Common myeloid progenitor, CD34-positive (primary cell): ENCODE measurements at regions not wholly inside any gene's neighbourhood (a gene's known extent, or its start where the extent isn't known, plus 50 kb on each side); places are given as distances from the start of the nearest gene placed in this dataset.

Experiments used
- CTCF ChIA-PET: fragments of 350-600 bp; sonication (Branson Sonifier 250); formaldehyde crosslinking; loops from one replicate; lab custom pipeline; 2021; ENCODE audit warnings: antibody characterized with exemption; lab: Charles Lee
- POLR2A ChIA-PET: fragments of 350-600 bp; sonication (Branson Sonifier 250); formaldehyde crosslinking; loops from one replicate; lab custom pipeline; 2021; ENCODE audit warnings: antibody characterized with exemption; lab: Charles Lee
- DNase-seq, 3 donors: peaks; one replicate each; pipeline versions ENCODE4 v3.0.0 to v3.0.0-alpha.2; 2013
- H3K27ac ChIP-seq, 2 experiments: 1 replicate in 1 of 2; 2 replicates in 1 of 2; pipeline ENCODE4 v1.7.0; 2013; ENCODE audit warnings: inconsistent platforms in 2 of 2, low read length in 2 of 2, mild to moderate bottlenecking in 2 of 2, low read depth in 1 of 2, moderate library complexity in 1 of 2; ENCODE audit not compliant: severe bottlenecking in 2 of 2, insufficient read depth in 1 of 2, poor library complexity in 1 of 2
- H3K27me3 ChIP-seq, 5 experiments: replicated peaks in 2 of 5; 1 replicate in 3 of 5; 2 replicates in 2 of 5; pipeline versions ENCODE4 v1.6.1 to v1.7.0; 2013; ENCODE audit warnings: low read length in 4 of 5, mild to moderate bottlenecking in 2 of 5, moderate library complexity in 2 of 5, inconsistent platforms in 1 of 5; ENCODE audit not compliant: insufficient read depth in 5 of 5, control insufficient read depth in 4 of 5
- H3K36me3 ChIP-seq, 4 experiments: 1 replicate in 2 of 4; 2 replicates in 2 of 4; pipeline versions ENCODE4 v1.6.1 to v1.7.0; 2013; ENCODE audit warnings: low read length in 3 of 4, control low read depth in 1 of 4, mild to moderate bottlenecking in 1 of 4; ENCODE audit not compliant: control insufficient read depth in 4 of 4, insufficient read depth in 4 of 4
- H3K4me1 ChIP-seq, 4 experiments: 1 replicate in 3 of 4; 2 replicates in 1 of 4; pipeline versions ENCODE4 v1.6.1 to v1.7.1; 2013; ENCODE audit warnings: low read length in 3 of 4, mild to moderate bottlenecking in 3 of 4, control low read depth in 1 of 4, inconsistent platforms in 1 of 4, moderate library complexity in 1 of 4; ENCODE audit not compliant: control insufficient read depth in 4 of 4, insufficient read depth in 4 of 4; ENCODE audit errors: control extremely low read depth in 1 of 4
- H3K4me3 ChIP-seq, 7 experiments: 1 replicate in 4 of 7; 2 replicates in 3 of 7; pipeline versions ENCODE4 v1.5.1 to v1.7.0; 2013; ENCODE audit warnings: mild to moderate bottlenecking in 7 of 7, low read length in 6 of 7, moderate library complexity in 6 of 7, inconsistent platforms in 2 of 7, low read depth in 2 of 7, control low read depth in 1 of 7; ENCODE audit not compliant: insufficient read depth in 4 of 7, control insufficient read depth in 1 of 7; ENCODE audit errors: extremely low read depth in 1 of 7
- H3K9me3 ChIP-seq, 5 experiments: 1 replicate in 4 of 5; 2 replicates in 1 of 5; pipeline versions ENCODE4 v1.6.1 to v1.7.1; 2013; ENCODE audit warnings: low read length in 4 of 5, mild to moderate bottlenecking in 2 of 5, inconsistent platforms in 1 of 5, low read depth in 1 of 5, moderate library complexity in 1 of 5; ENCODE audit not compliant: control insufficient read depth in 4 of 5, insufficient read depth in 2 of 5; ENCODE audit errors: control extremely low read depth in 1 of 5
- WGBS: methylation state at CpG from one replicate; pipeline ENCODE4 v1.1.5; 2013; ENCODE audit not compliant: insufficient coverage; 5-methylcytosine and 5-hydroxymethylcytosine counted together

DNA sequence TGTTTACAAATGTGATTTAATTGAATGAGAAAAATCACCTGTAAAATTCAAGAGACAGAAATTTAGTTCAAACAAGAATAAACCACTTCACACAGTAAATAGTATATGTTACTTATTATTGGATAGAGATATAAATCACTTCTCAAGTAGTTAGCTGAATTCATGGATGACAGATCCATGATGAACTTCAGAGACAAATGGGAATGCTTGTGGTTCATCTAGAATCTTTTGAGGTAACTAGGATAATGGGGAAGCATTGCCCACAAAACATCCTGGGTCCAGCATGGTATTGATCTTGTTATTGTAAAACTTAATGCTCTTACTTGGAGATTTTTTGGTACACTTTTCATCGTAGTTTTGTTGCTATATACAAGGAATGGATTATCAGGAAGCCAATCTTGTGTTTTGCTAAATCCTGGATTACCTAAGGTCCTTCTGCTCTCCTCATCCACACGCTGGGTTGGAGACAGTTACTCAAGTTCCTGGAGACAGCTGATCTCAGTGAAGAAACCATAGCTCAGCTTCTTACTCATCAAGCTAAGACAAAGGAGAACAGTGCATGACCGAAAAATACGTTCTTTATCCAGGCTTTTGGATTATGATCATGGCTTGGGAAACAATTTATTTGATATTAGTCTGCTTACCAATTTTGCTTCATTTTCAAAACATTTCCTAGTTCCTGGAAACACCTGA lies 142.5 kb upstream of the PREP start:
- Histone ChIP-seq H3K27me3 (no peaks in the 10 kb centered on the region), H3K4me1 (no peaks in the 10 kb centered on the region), H3K9me3 (no peaks in the 10 kb centered on the region), H3K36me3 (no peaks in the 10 kb centered on the region), H3K27ac (no peak overlapping the region), H3K4me3 (no peak overlapping the region)
- ChIA-PET POLR2A (no interaction called here), CTCF (no interaction called here)
- WGBS = 100% methylated on average over 1 of the region's 4 CpGs
- DNase-seq = no peak

DNA sequence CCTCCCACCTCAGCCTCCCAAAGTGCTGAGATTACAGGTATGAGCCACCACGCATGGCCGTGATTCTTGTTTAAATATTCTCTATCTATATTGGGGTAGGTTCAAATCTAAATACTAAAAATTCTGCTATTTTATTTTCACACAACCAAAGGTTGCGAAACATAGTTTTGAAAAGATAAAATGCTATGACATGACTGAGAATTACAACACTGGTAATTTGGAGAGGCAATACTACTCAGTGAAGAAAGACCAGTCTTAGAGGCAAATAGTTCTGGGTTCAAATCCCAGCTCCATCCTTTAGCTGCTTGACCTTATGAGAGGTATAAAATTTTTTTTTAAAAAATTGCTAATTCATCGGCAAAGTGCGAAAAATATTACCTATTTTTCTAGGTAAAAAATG lies 137.0 kb upstream of the PREP start:
- Histone ChIP-seq H3K36me3 (no peaks in the 10 kb centered on the region), H3K4me3 (no peak overlapping the region), H3K9me3 (no peaks in the 10 kb centered on the region), H3K4me1 (no peaks in the 10 kb centered on the region), H3K27me3 (no peaks in the 10 kb centered on the region), H3K27ac (no peak overlapping the region)
- ChIA-PET POLR2A (no interaction called here), CTCF (no interaction called here)
- DNase-seq = no peak
- WGBS = no CpG with 5 or more reads among the region's 5 CpGs

DNA sequence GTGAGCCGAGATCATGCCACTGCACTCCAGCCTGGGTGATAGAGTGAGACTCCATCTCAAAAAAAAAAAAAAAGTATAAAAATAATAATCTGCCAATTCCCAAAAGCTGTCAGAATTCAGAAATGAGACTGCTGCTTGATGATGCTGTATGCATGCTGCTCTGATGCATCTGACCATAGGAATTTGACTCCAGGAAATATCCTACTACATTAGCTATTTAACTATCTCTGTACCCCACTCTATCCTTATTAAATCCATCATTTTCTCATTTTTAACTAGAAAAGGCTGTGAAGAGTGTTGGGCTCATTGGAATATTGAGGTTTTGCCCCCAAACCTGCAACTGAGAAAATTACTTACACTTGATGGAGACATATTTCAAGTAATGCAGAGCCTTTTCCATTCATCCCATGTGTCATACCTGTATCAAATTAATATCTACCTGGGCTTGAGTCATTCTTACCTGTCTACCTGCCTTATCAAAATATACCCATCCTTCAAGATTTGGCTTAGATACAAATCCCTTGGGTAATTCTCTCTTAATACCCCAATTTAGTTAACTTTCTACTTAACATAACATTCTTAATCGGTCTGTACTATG lies 135.2 kb upstream of the PREP start:
- POLR2A ChIA-PET = interaction anchor here (0.7 kb wide), 1 partner anchor 434 kb away, joined by 5 read pairs; no protein-coding TSS in a partner anchor
- Histone ChIP-seq H3K36me3 (no peaks in the 10 kb centered on the region), H3K4me1 (no peaks in the 10 kb centered on the region), H3K27ac (no peak overlapping the region), H3K27me3 (no peaks in the 10 kb centered on the region), H3K4me3 (no peak overlapping the region), H3K9me3 (no peaks in the 10 kb centered on the region)
- no peak for DNase-seq
- WGBS = no CpG with 5 or more reads among the region's 2 CpGs
- CTCF ChIA-PET = no interaction called here

DNA sequence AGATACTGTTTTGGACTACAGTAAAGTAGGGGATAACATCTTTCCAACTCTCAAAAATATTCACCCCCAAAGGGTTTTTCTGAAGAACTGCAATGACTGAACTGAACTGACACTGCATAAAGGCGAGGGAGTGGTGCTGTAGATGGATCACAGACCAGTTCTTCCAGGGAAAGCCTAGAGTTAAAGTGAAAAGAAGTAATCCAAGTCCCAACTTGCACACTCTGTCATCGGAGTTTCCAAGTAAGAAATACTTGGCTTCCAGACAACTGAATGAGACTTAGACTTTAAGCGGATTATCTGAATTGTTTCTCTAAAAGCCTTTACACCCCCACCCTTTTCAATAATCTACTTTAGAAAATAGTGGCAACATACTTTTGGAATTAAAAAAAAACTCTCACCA lies 134.1 kb upstream of the PREP start:
- H3K27me3 ChIP-seq = no peaks in the 10 kb centered on the region
- CTCF ChIA-PET = interaction anchor here (0.6 kb wide), 1 partner anchor 983 kb away, joined by 3 read pairs; no protein-coding TSS in a partner anchor
- H3K9me3 ChIP-seq = no peaks in the 10 kb centered on the region
- H3K4me1 ChIP-seq = no peaks in the 10 kb centered on the region
- WGBS = 98% methylated on average over 3 of the region's 3 CpGs
- H3K36me3 ChIP-seq = no peaks in the 10 kb centered on the region
- no peak for DNase-seq
- POLR2A ChIA-PET = no interaction called here
- no peak overlapping the region for H3K27ac ChIP-seq
- H3K4me3 ChIP-seq = no peak overlapping the region

DNA sequence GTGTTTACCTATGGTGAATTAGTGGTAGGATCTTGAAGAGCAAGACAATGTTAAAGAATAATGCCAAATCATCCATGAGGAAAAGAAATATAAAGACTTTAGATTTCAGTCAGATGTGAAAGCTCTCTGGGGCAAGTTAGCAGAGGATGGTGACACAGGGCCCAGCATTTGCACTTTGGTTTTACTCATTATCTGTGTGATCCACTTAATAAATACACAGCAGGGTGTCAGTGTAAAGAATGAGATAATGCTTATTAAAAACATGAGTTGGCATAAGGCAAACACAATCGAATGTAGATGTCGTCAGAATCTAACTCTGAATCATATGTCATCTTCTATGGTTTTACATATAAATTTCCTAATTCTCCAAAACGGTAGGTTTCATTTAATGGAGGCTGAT lies 130.4 kb upstream of the PREP start:
- H3K27me3 ChIP-seq = no peaks in the 10 kb centered on the region
- no peaks in the 10 kb centered on the region for H3K9me3 ChIP-seq
- POLR2A ChIA-PET = interaction anchor here (0.7 kb wide), 1 partner anchor 17 kb away, joined by 3 read pairs; no protein-coding TSS in a partner anchor
- CTCF ChIA-PET = no interaction called here
- no peaks in the 10 kb centered on the region for H3K36me3 ChIP-seq
- no peak for DNase-seq
- H3K4me1 ChIP-seq = no peaks in the 10 kb centered on the region
- H3K27ac ChIP-seq = no peak overlapping the region
- H3K4me3 ChIP-seq = no peak overlapping the region
- 100% methylated on average over 2 of the region's 3 CpGs for WGBS

DNA sequence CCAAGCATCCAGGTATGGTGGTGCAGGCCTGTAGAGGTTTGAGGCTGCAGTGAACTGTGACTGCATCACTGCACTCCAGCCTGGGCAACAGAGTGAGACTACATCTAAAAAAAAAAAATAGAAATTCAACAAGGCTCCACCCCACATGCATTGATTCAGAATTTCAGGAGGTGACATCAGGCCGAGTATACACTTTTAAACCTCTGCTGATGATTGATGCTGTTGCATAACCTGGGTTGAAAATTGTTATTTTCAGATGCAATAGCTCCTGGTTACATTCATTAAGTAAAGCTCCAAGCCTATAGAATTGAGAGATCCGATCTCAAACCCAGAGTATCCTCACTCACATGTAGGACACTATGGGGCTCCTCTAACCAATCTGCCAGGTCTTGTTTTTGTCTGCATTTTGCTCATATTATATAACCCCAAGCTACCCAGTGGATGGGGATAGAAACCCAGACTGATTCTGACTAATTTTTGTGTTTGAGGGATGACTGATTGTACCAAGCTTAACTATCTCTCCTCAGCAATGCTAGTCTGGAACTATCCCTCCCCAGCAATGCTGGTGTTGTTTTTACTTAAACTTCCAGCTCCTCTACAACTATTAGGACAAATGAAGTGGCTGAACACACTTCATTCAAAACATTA lies 123.5 kb upstream of the PREP start:
- peaks cover 0 to 2% (median 0%) of the 10 kb centered on the region in 5 experiments for H3K9me3 ChIP-seq
- no peak for DNase-seq
- H3K4me3 ChIP-seq = no peak overlapping the region
- ChIA-PET CTCF (no interaction called here), POLR2A (no interaction called here)
- no peaks in the 10 kb centered on the region for H3K4me1 ChIP-seq
- no peaks in the 10 kb centered on the region for H3K36me3 ChIP-seq
- 100% methylated on average over 1 of the region's 2 CpGs for WGBS
- H3K27ac ChIP-seq = no peak overlapping the region
- H3K27me3 ChIP-seq = no peaks in the 10 kb centered on the region
